ENCODE measurements at regions not wholly inside any gene's neighbourhood (a gene's known extent, or its start where the extent isn't known, plus 50 kb on each side); places are given as distances from the start of the nearest gene placed in this dataset.

DNA sequence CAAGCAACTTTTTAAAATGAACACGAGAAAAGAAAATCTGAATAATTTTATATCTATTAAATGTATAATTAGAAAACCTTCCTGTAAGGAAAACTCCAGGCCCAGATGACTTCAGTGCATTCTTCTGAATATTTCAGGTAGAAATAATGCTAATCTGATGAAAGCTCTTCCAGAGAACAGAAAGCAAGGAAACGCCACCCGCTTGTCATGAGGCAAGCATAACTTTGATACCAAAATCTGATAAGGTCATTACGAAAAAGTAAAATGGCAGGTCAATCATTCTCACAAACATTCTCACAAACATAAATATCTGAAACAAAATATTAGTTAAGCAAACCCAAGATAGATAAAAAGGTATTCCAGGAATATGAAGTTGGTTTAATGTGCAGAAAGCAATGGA is 60.6 kb upstream of the PCSK6 start:
- DNase-seq, result no peak

- DNase-seq, result no peak
Measured at GRCh38 chr15:101549647-101550046, 60.1 kb upstream of the PCSK6 start.

- DNase-seq, result no peak
Measured at GRCh38 chr15:101547737-101548136, 58.2 kb upstream of the PCSK6 start.

DNA sequence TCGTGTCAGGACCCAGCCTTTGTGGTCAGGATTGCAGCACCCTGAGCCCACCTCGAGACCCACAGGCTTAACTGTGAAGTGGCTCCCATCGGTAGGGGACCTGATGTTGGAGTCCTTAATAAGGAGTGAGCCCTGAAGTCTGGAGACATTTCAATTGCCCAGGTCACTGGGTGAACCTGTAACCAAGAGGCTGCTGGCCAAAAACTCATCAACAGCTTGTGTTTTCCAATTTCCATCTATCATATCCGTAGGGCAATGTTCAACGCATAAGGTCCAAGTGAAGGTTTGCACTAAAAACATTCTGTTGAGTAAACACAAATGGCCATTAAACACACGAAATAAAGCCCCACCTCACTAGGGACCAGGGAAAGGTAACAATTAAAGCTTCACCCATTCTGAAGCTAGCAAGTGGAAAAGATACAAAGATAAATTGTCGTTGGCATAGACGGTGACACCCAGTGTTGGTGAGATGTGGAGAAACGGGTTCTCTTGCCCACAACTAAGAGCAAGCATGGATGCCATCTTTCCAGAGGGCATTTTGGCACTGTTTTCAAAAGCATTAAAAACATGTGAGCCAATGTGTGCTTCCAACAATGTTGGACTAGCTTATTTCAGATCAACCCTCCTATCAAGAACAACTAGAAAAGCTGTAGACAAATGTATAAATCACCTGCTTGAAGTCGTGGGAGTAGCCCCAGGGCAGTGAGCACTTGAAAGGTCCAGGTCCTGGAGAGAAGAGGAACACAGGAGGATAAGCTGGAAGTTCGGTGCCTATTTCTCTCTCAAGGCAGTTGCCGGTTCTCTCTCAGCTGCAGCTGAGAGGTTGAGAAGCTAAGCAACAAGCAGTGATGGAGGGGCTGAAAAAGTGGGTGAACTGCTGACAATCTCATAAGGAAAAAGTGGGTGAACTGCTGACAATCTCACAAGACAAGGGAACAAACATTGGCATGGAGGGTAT is 56.3 kb upstream of the PCSK6 start:
- no peak for DNase-seq

DNA sequence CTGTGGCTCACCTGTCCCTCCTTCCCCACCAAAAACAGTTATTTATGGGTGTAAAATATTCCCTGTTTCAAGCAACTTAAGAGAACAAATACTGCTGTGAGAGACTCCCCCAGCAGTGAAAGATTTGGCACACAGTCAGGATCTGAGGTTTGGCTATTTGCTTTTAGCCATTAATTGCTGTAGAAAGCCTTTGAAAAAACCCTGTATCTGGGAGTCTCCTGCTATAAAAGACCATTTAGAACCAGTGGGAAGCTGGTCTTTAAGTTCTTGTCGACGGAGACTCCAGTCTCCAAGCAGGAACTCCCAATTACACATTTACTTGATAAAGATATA is 55.1 kb upstream of the PCSK6 start:
- DNase-seq, result no peak

GRCh38 chr15:101543926-101544612 is 54.6 kb upstream of the PCSK6 start:
- DNase-seq, result no peak

DNA sequence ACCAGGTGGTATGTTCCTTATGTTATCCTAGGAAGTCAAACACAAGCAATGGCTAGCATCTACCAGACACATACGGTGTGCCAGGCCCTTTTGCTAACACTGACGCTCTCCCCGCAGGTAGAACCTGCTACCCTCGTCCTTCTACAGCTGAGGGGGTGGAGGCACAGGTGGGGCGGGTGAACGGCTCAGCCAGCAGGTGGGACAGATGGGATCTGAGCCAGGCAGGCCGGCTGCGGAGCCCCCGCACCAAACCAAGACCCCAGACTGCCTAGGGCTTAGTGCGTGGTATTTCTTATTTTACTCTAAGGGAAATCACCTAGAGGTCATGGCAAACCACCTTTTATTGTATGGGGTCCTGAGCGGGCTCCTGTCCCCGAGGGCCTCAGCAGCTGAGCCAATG is 53.9 kb upstream of the PCSK6 start:
- DNase-seq, result no peak

DNA sequence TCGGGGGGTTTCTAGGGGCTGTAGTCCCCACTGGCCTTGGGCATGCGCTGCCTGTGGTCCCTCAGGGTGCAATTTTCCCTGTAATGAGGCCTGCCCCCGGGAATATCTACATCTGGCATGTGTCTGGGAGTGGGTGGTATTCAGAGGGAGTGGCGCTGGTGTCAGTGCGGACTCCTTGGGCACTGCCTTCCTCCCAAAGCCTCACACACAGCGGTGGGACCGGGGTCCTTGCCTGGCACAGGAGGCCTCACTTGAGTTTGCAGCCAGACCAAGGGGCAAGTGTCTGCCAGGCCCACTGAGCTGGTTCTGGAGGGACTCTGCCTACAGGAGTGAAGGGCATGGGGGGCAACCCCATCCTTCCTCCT is 53.5 kb upstream of the PCSK6 start:
- no peak for DNase-seq

- no peak for DNase-seq
Measured at GRCh38 chr15:101542306-101543025, 53.0 kb upstream of the PCSK6 start.

DNA sequence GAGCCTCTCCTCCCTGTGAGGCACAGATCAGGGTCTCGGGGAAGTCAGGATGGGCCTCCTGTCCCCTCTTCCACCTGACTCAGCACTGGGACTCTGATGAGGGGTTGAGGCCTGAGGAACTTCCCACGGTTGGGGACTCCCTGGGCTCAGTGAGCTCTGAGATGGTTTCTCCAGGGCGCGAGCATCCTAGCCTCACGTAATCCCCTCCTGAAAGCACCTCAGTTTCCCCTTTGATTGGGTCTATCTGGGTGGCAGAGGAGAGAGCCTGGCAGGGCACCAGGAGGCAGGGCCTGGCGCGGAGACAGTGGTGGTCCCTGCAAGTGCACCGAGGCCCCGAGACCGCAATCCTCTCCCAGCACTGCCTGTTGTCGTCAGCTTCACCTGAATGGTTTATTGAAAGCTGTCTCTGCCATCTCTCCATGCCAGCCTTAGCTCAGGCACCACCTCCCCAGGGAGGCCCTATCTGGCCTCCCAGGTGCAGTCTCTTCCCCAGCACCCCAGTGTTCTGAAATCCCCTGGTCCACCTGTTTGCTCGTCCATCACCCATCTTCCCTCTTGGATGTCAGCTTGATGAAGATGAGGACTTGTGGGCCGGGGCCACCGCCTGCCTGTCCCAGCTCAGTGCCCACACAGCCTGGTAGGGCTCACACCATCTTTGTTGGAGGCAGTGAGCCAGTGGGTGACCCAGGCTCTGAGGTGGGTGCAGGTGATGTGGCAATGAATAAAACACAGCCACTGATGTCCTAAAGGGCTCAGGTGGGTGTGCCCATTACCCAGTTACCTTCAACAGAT is 52.2 kb upstream of the PCSK6 start:
- no peak for DNase-seq

GRCh38 chr15:101540480-101541239 is 51.2 kb upstream of the PCSK6 start:
- DNase-seq, result no peak

- no peak for DNase-seq
Measured at GRCh38 chr15:101539930-101540329, 50.4 kb upstream of the PCSK6 start.

- no peak for DNase-seq
Measured at GRCh38 chr15:101539492-101539891, 50.0 kb upstream of the PCSK6 start.
